DOHH2 (cell line): ENCODE measurements at regions not wholly inside any gene's neighbourhood (a gene's known extent, or its start where the extent isn't known, plus 50 kb on each side); places are given as distances from the start of the nearest gene placed in this dataset.

ENCODE experiments used
- EZH2phosphoT487 ChIP-seq: fragments of 200-600 bp; sonication (generic); IDR thresholded peaks from 2 replicates; pipeline ENCODE4 v1.6.1; 2017; ENCODE audit warnings: borderline replicate concordance, mild to moderate bottlenecking, antibody characterized with exemption, low read length, moderate library complexity, mixed read lengths
- TF ChIP-seq, protein P1 (sequence below): fragments of 200-600 bp; sonication (generic); IDR thresholded peaks from one replicate; pipeline ENCODE4 v1.5.1; 2014; ENCODE audit warnings: antibody characterized with exemption, mild to moderate bottlenecking, low read depth, low read length; ENCODE audit not compliant: poor library complexity, severe bottlenecking

DNA sequence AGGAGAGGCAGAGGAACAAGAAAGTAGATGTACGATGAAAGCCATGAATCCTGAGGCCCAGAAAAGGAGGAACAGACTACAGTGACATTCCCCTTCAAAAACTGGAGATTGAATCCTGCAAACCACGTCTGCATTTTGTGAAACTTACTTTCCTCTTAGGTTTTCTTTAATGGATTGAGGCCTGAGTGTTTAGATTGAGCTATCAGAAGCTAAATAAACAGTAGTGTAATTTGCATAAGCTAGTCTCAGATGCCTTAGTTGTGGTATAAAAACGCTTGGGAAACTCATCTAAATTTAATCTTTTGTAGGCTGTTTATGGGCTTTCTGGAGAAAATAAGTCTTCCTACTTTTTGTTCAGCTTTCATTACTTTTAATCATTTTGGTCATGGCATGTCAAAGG is 94.8 kb upstream of the HDAC9 start:
- TF ChIP-seq, protein P1, sequence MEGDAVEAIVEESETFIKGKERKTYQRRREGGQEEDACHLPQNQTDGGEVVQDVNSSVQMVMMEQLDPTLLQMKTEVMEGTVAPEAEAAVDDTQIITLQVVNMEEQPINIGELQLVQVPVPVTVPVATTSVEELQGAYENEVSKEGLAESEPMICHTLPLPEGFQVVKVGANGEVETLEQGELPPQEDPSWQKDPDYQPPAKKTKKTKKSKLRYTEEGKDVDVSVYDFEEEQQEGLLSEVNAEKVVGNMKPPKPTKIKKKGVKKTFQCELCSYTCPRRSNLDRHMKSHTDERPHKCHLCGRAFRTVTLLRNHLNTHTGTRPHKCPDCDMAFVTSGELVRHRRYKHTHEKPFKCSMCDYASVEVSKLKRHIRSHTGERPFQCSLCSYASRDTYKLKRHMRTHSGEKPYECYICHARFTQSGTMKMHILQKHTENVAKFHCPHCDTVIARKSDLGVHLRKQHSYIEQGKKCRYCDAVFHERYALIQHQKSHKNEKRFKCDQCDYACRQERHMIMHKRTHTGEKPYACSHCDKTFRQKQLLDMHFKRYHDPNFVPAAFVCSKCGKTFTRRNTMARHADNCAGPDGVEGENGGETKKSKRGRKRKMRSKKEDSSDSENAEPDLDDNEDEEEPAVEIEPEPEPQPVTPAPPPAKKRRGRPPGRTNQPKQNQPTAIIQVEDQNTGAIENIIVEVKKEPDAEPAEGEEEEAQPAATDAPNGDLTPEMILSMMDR: no peak
- TF ChIP-seq EZH2phosphoT487: no peak
